ACC112 (cell line): ENCODE measurements at regions not wholly inside any gene's neighbourhood (a gene's known extent, or its start where the extent isn't known, plus 50 kb on each side); places are given as distances from the start of the nearest gene placed in this dataset.

Experiments used
- H2AFZ ChIP-seq: fragments of 200-600 bp; sonication (generic); one replicate; pipeline ENCODE4 v1.6.0; 2017; ENCODE audit warnings: antibody characterized with exemption, low read length; ENCODE audit not compliant: unreplicated experiment
- H3K27ac ChIP-seq: fragments of 200-600 bp; sonication (generic); 2 replicates; pipeline ENCODE4 v1.5.1; 2014; ENCODE audit warnings: low read depth, mild to moderate bottlenecking, antibody characterized with exemption, low read length, moderate library complexity
- H3K27me3 ChIP-seq: fragments of 200-600 bp; sonication (generic); 2 replicates; pipeline ENCODE4 v1.6.1; 2014; ENCODE audit warnings: mild to moderate bottlenecking, antibody characterized with exemption, low read length, moderate library complexity, mixed read lengths; ENCODE audit not compliant: insufficient read depth
- H3K36me3 ChIP-seq: fragments of 200-600 bp; sonication (generic); 2 replicates; pipeline ENCODE4 v1.6.1; 2016; ENCODE audit warnings: mild to moderate bottlenecking, antibody characterized with exemption, low read length, moderate library complexity, mixed read lengths; ENCODE audit not compliant: insufficient read depth
- H3K4me1 ChIP-seq: fragments of 200-600 bp; sonication (generic); one replicate; pipeline ENCODE4 v1.6.1; 2016; ENCODE audit warnings: low read length, mixed read lengths; ENCODE audit not compliant: insufficient read depth, unreplicated experiment, control insufficient read depth
- H3K4me3 ChIP-seq: fragments of 200-600 bp; sonication (generic); 2 replicates; pipeline ENCODE4 v1.5.1; 2014; ENCODE audit warnings: mild to moderate bottlenecking, low read depth, low read length
- H3K79me2 ChIP-seq: fragments of 200-600 bp; sonication (generic); one replicate; pipeline ENCODE4 v1.6.0; 2016; ENCODE audit warnings: low read length; ENCODE audit not compliant: control insufficient read depth, unreplicated experiment, insufficient read depth

DNA sequence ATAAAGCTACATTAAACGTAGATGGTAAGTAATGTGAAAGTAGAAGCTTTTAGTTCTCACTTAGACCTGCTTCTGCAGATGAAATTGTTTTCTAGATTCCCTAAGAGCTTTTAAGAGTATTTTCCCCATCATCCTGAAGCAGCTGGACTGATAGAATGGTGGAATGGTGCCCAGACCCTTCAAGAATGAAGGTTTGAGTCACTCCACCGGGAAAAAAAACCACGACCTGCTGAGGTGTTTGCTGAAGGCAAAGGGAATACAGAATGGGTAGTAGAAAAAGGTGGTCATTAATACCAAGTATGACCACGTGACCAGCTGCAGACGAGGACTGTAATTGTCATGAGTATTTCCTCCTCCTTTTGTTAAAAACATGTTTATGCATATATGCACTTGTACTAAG is 79.2 kb upstream of the PTPRZ1 start:
- no peaks in the 10 kb centered on the region for H3K4me1 ChIP-seq
- H3K27me3 ChIP-seq = peaks cover 6% of the 10 kb centered on the region; the same call in 1 of the 2 replicates
- no peaks in the 10 kb centered on the region for H3K36me3 ChIP-seq
- H3K4me3 ChIP-seq = no peak overlapping the region
- H3K79me2 ChIP-seq = no peaks in the 10 kb centered on the region
- H3K27ac ChIP-seq = no peak overlapping the region
- H2AFZ ChIP-seq = no peak overlapping the region

GRCh38 chr7:121777672-121778071 is 95.3 kb upstream of the PTPRZ1 start:
- Histone ChIP-seq H3K4me1 (no peaks in the 10 kb centered on the region), H2AFZ (no peak overlapping the region), H3K4me3 (no peak overlapping the region)

DNA sequence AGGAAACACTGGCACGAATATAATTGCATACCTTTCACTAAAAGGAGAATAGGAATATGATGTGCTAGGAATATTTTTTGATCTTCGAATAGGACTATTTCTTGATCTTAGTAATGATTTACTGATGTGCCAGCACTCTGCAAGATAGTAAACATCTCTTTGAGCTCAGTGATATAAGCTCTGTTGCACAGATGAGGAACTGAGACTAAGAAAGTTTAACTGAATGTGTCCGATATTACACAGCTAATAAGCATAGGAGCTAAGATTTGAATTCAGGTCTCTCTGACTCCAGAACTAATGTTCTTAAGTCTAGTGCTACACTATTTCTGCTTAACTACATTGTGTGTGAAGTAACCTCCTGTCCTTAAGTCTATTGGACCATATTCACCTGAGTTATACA is 98.4 kb upstream of the PTPRZ1 start:
- Histone ChIP-seq H3K4me3 (no peak overlapping the region), H3K27ac (no peak overlapping the region), H3K79me2 (no peaks in the 10 kb centered on the region), H3K4me1 (no peaks in the 10 kb centered on the region), H3K36me3 (no peaks in the 10 kb centered on the region), H3K27me3 (no peaks in the 10 kb centered on the region; the same call in 1 of the 2 replicates), H2AFZ (no peak overlapping the region)

More at GRCh38 chr7:121777672-121778071, 95.3 kb upstream of the PTPRZ1 start:
- Histone ChIP-seq H3K27ac (no peak overlapping the region), H3K36me3 (no peaks in the 10 kb centered on the region), H3K27me3 (no peaks in the 10 kb centered on the region), H3K79me2 (no peaks in the 10 kb centered on the region)

- Histone ChIP-seq H3K4me3 (no peak overlapping the region), H3K79me2 (no peaks in the 10 kb centered on the region), H3K27me3 (peaks cover 3% of the 10 kb centered on the region; the same call in 1 of the 2 replicates), H3K27ac (no peak overlapping the region), H2AFZ (no peak overlapping the region), H3K4me1 (no peaks in the 10 kb centered on the region), H3K36me3 (no peaks in the 10 kb centered on the region)
Measured at GRCh38 chr7:121766676-121767075, 106.3 kb upstream of the PTPRZ1 start.

- Histone ChIP-seq H3K27ac (no peak overlapping the region), H3K79me2 (no peaks in the 10 kb centered on the region), H3K36me3 (no peaks in the 10 kb centered on the region), H2AFZ (no peak overlapping the region), H3K4me1 (no peaks in the 10 kb centered on the region), H3K4me3 (no peak overlapping the region), H3K27me3 (peaks cover 16% of the 10 kb centered on the region)
Measured at GRCh38 chr7:121761399-121761798, 111.6 kb upstream of the PTPRZ1 start.

DNA sequence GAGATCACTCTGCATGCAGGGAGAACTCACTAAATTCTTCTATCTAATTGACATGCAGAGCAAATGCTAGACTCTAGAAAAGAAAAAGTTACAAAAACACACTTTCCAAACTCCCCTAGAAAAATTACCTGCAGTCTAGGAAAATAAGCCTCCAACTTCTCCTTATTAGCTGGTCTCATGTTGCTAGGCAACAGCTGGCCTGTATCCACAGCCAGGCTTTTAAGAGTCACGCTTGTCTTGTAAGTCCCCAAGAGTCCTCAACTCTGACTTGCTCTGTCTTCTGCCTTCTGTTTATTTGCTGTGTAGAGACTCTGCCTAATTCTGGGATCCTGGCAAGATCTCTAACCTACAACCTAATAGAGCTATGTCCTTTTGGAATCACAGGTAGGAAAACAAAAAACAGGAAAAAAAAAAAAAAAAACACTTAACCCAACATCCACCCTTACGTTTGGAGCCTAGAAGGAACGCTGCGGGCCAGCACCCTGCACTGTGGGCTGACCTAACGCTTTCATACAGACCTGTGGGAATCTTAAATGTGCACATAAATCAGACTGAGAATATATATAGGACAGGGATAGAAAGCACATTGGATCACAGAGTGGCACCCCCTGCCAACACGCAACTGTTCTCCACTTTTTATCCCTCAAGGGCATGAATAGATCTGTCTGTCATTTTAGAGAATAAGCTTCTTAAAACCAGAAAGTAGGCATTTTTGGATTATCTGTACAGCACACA is 117.0 kb upstream of the PTPRZ1 start:
- Histone ChIP-seq H3K79me2 (no peaks in the 10 kb centered on the region), H3K27ac (no peak overlapping the region), H3K36me3 (no peaks in the 10 kb centered on the region), H3K4me1 (no peaks in the 10 kb centered on the region), H2AFZ (no peak overlapping the region), H3K27me3 (peaks cover 58% of the 10 kb centered on the region), H3K4me3 (no peak overlapping the region)

- peaks cover 65% of the 10 kb centered on the region for H3K27me3 ChIP-seq
- H2AFZ ChIP-seq = no peak overlapping the region
- H3K4me1 ChIP-seq = no peaks in the 10 kb centered on the region
- no peaks in the 10 kb centered on the region for H3K36me3 ChIP-seq
- no peak overlapping the region for H3K4me3 ChIP-seq
- no peaks in the 10 kb centered on the region for H3K79me2 ChIP-seq
- no peak overlapping the region for H3K27ac ChIP-seq
Measured at GRCh38 chr7:121755286-121755685, 117.7 kb upstream of the PTPRZ1 start.

- Histone ChIP-seq H3K4me3 (no peak overlapping the region), H3K4me1 (no peaks in the 10 kb centered on the region), H2AFZ (no peak overlapping the region), H3K27me3 (peaks cover 72% of the 10 kb centered on the region), H3K79me2 (no peaks in the 10 kb centered on the region), H3K27ac (no peak overlapping the region), H3K36me3 (no peaks in the 10 kb centered on the region)
Measured at GRCh38 chr7:121753944-121754343, 119.0 kb upstream of the PTPRZ1 start.

DNA sequence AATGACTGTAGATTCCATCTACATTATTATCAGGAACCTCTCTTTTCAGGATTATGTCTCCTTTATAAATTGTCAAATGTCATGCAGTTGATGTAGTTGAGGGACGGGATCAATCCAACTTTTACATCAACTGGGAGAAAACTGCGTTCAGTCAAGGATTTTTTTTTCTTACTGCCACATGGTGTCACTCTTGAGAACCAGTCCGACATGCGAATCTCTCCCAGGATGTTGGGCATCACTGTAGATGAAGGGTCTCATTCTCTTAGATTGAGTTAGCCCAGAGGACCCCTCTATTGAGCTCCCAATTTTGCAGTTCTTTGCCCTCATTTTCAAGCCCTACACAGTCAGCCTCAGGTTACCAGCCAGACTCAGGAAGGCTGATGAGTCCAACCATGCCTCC is 120.3 kb upstream of the PTPRZ1 start:
- Histone ChIP-seq H3K4me3 (no peak overlapping the region), H3K36me3 (no peaks in the 10 kb centered on the region), H2AFZ (no peak overlapping the region), H3K27me3 (peaks cover 71% of the 10 kb centered on the region), H3K4me1 (no peaks in the 10 kb centered on the region), H3K79me2 (no peaks in the 10 kb centered on the region), H3K27ac (no peak overlapping the region)

DNA sequence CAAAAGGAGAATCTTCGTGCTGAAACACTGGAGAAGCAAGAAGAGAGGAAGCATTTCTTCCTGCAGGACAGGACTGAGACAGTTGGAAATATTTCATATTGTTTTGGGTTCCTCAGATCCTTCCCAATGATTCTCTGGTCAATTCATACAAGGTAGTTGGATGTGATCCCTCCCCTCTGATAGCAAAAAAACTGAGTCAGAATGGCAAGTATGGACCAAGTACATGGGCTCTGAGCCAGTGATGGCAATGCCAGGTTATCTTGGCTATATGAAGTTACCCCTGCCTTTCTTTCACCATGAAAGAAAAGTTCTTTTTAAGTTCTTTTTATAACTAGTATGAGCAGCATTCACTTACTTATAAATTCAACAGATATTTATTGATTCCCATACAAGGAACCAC is 124.4 kb upstream of the PTPRZ1 start:
- Histone ChIP-seq H2AFZ (no peak overlapping the region), H3K4me3 (no peak overlapping the region), H3K27ac (no peak overlapping the region), H3K79me2 (no peaks in the 10 kb centered on the region), H3K36me3 (no peaks in the 10 kb centered on the region), H3K27me3 (peaks cover 51% of the 10 kb centered on the region), H3K4me1 (no peaks in the 10 kb centered on the region)

DNA sequence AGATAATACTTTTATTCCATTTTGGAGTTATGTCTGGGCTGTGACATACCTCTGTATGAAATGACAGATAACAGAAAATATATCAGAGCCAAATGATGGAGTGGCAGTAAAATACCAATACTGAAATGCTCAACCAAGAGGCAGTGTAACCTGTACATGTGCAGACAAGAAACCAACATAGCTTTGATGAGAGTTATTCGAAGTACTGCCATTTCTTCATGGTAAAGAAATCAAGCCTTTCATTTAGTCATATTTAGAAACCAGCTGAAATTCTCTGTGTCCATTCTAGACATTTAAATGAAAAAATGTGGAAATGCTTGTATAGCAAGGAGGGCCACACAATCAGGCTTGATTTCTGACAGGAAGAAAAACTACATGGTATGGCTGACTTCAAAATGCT is 127.1 kb upstream of the PTPRZ1 start:
- no peak overlapping the region for H3K27ac ChIP-seq
- H3K79me2 ChIP-seq = no peaks in the 10 kb centered on the region
- no peak overlapping the region for H3K4me3 ChIP-seq
- H3K36me3 ChIP-seq = no peaks in the 10 kb centered on the region
- no peak overlapping the region for H2AFZ ChIP-seq
- peaks cover 24% of the 10 kb centered on the region for H3K27me3 ChIP-seq
- no peaks in the 10 kb centered on the region for H3K4me1 ChIP-seq
